Inflammatory macrophage treated with lipopolysaccharide for 4 hours (primary cell): ENCODE measurements at regions not wholly inside any gene's neighbourhood (a gene's known extent, or its start where the extent isn't known, plus 50 kb on each side); places are given as distances from the start of the nearest gene placed in this dataset.
A peak's percentile ranks its signal among the peaks of the same experiment; 100 is the strongest.

ENCODE experiments used
- DNase-seq: peaks from one replicate; pipeline ENCODE4 v3.0.0-alpha.2; 2020

- DNase-seq: no peak
Measured at GRCh38 chr6:154561750-154562149, 51.3 kb upstream of the CNKSR3 start.

DNA sequence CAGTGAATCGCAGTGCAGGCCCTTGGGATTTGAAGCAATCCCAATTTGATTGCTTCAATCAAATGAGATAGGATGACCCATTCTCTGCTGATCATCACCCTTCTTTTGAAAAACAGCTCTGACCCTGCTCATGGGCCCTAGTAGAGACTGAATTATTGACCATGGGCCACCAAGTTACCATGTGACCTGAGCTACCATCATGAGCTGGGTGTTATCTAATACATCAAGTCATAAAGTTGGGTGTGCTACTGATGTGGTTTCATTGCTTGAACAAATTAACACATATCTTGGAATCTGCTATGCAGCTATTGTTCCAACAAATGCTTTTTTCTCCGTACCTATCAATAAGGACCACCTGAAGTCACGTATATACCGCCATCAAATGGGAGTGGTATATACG, 54.8 kb upstream of the CNKSR3 start:
- no peak for DNase-seq

- DNase-seq: no peak
Measured at GRCh38 chr6:154566866-154567265, 56.4 kb upstream of the CNKSR3 start.

GRCh38 chr6:154567695-154568220, 57.3 kb upstream of the CNKSR3 start:
- no peak for DNase-seq

- DNase-seq: peak; percentile 5
Measured at GRCh38 chr6:154569156-154569862, 58.8 kb upstream of the CNKSR3 start.

GRCh38 chr6:154570505-154570904, 60.0 kb upstream of the CNKSR3 start:
- DNase-seq: no peak

DNA sequence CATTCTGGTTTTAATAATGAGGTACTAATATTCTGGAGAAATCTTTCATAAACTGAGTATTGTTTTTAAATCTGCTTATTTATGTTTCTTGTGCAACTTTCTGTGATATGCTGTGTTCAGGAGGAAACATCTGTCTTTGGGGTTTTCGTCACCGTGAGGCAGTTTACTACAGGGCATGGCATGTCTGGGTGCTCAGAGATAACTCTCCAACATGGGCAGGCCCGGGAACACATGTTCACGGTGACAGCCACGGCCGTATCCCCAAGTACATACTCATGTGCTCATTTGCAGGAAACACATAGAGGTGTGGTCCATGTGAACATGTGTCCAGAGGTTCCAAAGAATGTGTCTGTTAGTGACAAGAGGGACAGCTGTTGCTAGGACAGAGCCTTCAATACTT, 62.1 kb upstream of the CNKSR3 start:
- no peak for DNase-seq

GRCh38 chr6:154578004-154578559, 67.6 kb upstream of the CNKSR3 start:
- DNase-seq: no peak

DNA sequence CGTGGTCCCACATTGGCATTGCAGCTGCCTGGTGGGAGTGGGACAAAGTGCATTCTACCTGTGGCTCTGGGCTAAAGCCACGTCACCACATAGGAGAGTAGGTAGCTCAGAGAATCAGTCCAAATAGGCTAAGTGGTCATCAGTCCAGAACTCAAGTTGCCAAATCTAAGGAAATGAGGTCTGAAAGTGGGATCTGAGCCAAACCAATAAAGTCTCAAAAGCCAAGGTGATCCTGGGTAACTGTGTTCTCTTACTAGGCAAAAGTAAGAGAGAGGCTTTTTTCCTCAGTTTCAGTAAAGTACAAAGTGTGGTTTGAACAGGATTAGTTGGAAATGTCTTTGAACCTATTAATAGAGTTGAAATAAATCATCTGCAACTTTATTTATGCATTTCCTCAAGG, 68.6 kb upstream of the CNKSR3 start:
- DNase-seq: no peak

DNA sequence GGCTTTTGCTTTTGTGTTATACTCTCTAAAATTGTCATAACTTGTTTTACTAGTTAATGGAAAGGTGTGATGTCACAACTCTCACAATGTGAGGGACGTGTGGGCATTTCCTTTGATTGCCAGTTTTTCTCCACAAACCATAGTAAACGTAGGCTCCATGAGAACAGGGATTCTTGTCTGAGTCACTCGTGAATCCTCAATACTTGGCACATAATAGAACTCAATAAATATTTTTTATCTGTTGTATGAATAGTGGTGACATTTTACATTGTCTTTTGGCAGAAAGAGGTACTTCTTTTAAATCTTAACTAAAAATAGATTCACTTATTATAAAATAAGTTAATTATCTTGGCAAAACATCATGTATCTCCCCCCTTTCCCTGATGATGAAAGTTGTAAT, 69.0 kb upstream of the CNKSR3 start:
- no peak for DNase-seq

DNA sequence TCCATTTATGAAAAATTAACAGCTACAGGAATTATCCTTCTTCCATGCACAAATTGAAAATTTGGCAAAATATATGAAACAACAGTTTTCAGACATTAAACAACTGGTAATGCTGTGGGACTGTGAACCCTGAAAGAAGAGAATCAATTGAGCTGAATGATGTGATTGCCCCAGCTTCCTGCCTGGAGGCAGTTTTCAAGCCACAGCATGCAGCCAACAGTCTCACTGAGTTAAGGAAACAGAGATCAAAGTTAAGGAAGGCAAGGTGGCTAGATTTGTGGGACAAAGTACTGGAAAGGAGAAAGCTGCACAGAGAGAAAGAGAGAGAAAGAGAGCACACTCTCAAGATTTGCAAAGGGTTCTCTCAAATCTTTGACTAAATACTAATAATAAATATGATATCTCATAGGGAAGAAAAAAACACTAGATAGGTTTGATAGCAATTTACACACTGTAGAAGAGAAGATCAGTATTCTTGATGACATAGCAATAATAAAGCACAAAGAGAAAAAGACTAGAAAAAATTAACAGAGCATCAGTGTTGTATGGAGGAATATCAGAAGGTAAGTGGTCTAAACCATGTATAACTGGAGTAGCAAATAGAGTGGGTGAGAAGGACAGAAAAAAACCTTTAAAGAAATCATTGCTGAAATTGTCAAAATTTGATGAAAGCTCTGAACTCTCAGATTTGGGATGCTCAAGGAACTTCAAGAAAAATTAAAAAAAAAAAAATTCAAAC, 70.1 kb upstream of the CNKSR3 start:
- DNase-seq: no peak

- no peak for DNase-seq
Measured at GRCh38 chr6:154582696-154583095, 72.2 kb upstream of the CNKSR3 start.

GRCh38 chr6:154583546-154584188, 73.2 kb upstream of the CNKSR3 start:
- no peak for DNase-seq

- no peak for DNase-seq
Measured at GRCh38 chr6:154590756-154591155, 80.3 kb upstream of the CNKSR3 start.

GRCh38 chr6:154591234-154591633, 80.7 kb upstream of the CNKSR3 start:
- DNase-seq: no peak

DNA sequence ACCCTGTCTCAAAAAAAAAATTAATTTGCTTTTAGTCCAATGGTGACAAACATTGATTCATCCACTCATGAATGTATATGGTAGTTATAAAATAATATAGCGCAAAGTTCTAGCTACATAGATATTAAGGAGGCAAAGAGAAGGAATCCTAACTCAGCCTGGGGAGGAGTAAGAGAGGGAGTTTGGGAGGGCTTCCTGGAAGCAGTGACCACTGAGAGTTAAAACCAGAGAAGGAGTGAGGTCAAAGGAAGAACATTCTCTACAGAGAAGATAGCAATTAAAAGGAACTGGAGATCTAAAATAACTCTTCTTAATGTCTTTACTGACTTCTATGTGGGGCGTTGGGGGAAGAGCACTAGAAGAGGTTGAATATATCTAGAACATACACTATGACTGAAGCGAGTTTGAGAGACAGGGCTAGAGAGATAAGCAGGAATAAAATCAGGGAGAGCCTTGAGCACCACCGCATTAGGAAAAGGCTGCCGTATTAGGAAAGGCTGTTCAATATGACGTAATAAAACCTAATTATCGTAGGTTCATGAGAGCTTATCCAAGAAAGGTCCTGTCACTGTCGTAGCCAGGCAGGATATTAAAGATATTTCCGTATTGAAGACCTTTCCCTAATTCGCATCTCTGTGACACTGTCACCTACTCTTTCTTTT, 81.8 kb upstream of the CNKSR3 start:
- no peak for DNase-seq

GRCh38 chr6:154593122-154593521, 82.6 kb upstream of the CNKSR3 start:
- no peak for DNase-seq

- no peak for DNase-seq
Measured at GRCh38 chr6:154594496-154595198, 84.2 kb upstream of the CNKSR3 start.

GRCh38 chr6:154595538-154595937, 85.1 kb upstream of the CNKSR3 start:
- no peak for DNase-seq

GRCh38 chr6:154596009-154596408, 85.5 kb upstream of the CNKSR3 start:
- no peak for DNase-seq

DNA sequence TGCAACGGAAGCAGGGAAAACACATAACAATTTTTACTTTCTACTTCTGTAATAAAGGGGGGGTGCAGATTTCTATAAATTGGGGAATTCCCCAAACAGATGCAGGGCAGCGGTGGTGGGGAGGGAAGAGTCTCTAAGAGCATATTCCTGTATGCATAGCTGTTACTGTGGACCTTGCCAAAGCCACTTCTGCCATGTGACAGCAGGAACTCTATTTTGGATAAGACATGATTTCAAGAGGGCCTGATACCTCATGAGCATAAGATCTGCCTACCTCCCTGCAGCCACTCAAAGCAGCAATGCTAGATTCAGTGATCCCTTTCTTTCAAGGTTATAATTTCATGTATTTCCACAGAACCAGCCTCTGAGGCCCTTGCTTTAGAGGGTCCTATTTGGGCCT, 86.2 kb upstream of the CNKSR3 start:
- DNase-seq: no peak

DNA sequence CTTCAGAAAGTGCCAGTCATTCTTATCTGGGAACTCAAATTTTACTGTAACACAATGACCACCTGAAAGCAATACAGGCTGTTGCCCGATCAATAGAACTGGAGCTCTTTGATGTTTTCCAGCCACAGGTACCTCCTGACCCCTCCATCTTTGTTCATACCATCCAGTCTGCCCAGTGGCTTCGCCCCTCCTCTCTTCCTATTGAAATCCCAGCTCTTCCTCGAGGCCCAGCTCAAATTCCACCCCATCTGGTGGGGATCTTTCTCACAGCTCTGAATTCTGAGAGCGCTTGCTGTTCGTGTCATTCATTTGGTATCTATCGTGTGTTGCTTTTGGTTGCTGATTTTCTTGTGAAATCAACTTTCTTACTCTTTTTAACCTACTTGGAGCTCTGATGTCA, 87.9 kb upstream of the CNKSR3 start:
- no peak for DNase-seq
